ENCODE measurements at regions not wholly inside any gene's neighbourhood (a gene's known extent, or its start where the extent isn't known, plus 50 kb on each side); places are given as distances from the start of the nearest gene placed in this dataset.

- no peak overlapping the region for H3K4me3 ChIP-seq (ENCODE audit: low read depth, low read length)
- TF ChIP-seq, protein P1, sequence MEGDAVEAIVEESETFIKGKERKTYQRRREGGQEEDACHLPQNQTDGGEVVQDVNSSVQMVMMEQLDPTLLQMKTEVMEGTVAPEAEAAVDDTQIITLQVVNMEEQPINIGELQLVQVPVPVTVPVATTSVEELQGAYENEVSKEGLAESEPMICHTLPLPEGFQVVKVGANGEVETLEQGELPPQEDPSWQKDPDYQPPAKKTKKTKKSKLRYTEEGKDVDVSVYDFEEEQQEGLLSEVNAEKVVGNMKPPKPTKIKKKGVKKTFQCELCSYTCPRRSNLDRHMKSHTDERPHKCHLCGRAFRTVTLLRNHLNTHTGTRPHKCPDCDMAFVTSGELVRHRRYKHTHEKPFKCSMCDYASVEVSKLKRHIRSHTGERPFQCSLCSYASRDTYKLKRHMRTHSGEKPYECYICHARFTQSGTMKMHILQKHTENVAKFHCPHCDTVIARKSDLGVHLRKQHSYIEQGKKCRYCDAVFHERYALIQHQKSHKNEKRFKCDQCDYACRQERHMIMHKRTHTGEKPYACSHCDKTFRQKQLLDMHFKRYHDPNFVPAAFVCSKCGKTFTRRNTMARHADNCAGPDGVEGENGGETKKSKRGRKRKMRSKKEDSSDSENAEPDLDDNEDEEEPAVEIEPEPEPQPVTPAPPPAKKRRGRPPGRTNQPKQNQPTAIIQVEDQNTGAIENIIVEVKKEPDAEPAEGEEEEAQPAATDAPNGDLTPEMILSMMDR (IDR thresholded peaks at IDR 0.05; ENCODE audit: low read depth, low read length) = no peak
- DNase-seq (ENCODE audit: low read depth, low spot score) = no peak
- in situ Hi-C loops (cut with HindIII; ENCODE audit: low sequenced_read_pairs) = no loop called here
Measured at GRCh38 chr5:159385536-159385935, 55.2 kb upstream of the IL12B start.

- DNase-seq (ENCODE audit: low read depth, low spot score) = peak; percentile 6
- in situ Hi-C loops (cut with HindIII; ENCODE audit: low sequenced_read_pairs) = no loop called here
- H3K4me3 ChIP-seq (ENCODE audit: low read depth, low read length) = no peak overlapping the region
- TF ChIP-seq, protein P1 (IDR thresholded peaks at IDR 0.05; ENCODE audit: low read depth, low read length) = no peak
Measured at GRCh38 chr5:159386028-159386711, 55.9 kb upstream of the IL12B start.

GRCh38 chr5:159392871-159393270, 62.6 kb upstream of the IL12B start:
- H3K4me3 ChIP-seq (ENCODE audit: low read depth, low read length) = no peak overlapping the region
- DNase-seq (ENCODE audit: low read depth, low spot score) = no peak
- TF ChIP-seq, protein P1 (IDR thresholded peaks at IDR 0.05; ENCODE audit: low read depth, low read length) = no peak
- in situ Hi-C loops (cut with HindIII; ENCODE audit: low sequenced_read_pairs) = no loop called here

DNA sequence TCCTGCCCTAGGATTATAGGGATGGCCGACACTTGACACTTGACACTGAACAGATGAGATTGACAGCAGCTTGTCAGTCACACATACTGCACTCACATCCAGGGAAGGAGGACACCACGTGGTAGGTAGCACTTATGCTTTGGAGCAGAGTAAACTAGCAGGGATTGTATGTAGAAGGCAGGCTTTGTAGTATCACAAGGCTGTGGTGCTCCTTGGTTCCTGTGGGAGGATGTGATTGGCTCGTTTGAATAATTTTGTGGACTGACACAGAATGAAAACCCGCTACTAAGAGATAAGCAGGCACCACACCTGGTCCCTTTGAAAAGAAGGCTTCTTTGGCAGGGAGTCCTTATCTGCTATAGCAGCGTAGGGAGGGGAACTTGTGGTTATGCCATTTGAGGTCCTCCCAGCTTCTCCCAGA, 63.6 kb upstream of the IL12B start:
- TF ChIP-seq, protein P1 (IDR thresholded peaks at IDR 0.05; ENCODE audit: low read depth, low read length) = no peak
- in situ Hi-C loops (cut with HindIII; ENCODE audit: low sequenced_read_pairs) = no loop called here
- H3K4me3 ChIP-seq (ENCODE audit: low read depth, low read length) = no peak overlapping the region
- DNase-seq (ENCODE audit: low read depth, low spot score) = no peak

DNA sequence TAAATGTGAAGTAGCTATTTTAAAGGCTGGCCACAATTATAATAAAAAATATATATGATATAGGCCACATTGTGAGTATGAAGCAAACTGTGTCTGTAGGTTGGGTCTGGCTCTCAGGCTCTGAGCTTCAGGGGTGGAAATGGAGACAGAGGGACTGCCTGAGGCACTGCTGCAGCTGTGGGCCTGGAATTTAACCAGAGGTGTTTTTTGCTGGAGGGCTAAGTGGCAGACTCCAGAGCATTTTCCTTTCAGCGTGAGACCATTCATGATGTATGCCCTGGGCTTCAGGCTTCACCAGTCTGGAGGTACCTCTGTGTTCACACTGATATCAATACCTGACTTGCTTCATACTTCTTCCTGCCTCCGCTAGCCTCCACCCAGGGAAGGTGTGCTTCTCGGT, 64.9 kb upstream of the IL12B start:
- no peak for DNase-seq (ENCODE audit: low read depth, low spot score)
- no peak overlapping the region for H3K4me3 ChIP-seq (ENCODE audit: low read depth, low read length)
- TF ChIP-seq, protein P1 (IDR thresholded peaks at IDR 0.05; ENCODE audit: low read depth, low read length) = no peak
- in situ Hi-C loops (cut with HindIII; ENCODE audit: low sequenced_read_pairs) = no loop called here

DNA sequence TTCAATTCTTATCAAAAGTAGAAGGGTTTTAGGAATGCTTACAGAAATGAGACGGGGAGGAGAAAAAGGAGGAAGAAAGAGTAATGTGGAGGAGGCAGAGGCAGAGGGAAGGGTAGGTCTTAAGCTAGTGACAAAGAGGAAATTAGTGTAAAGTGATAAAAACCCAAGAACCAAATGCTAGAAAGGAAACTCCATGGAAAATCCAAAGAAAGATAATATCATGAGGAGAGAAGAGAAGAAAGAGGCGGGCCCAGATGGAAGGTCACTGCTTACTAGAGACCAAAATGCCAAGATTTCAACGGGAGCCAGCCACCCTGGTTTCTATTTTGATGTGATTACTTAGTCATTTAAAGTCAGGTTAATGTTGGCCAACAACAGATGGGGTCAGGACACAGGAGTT, 68.6 kb upstream of the IL12B start:
- in situ Hi-C loops (cut with HindIII; ENCODE audit: low sequenced_read_pairs) = no loop called here

More for the DNA sequence above, 68.6 kb upstream of the IL12B start:
- H3K4me3 ChIP-seq (ENCODE audit: low read depth, low read length) = no peak overlapping the region
- DNase-seq (ENCODE audit: low read depth, low spot score) = no peak
- TF ChIP-seq, protein P1 (IDR thresholded peaks at IDR 0.05; ENCODE audit: low read depth, low read length) = no peak
